Esophagus muscularis mucosa (tissue), 4 donors: ENCODE measurements at regions not wholly inside any gene's neighbourhood (a gene's known extent, or its start where the extent isn't known, plus 50 kb on each side); places are given as distances from the start of the nearest gene placed in this dataset.

Experiments
- DNase-seq: peaks from one replicate; pipeline ENCODE4 v3.0.0-alpha.2; 2017; ENCODE audit errors: extremely low spot score
- H3K27ac ChIP-seq, 4 donors: fragments of 200-600 bp; sonication (generic); replicated peaks in 1 of 4; 1 replicate in 3 of 4; 2 replicates in 1 of 4; pipeline ENCODE4 v1.5.1; 2016 to 2019; ENCODE audit warnings: mild to moderate bottlenecking in 1 of 4
- H3K27me3 ChIP-seq, 4 donors: fragments of 200-600 bp; sonication (generic); one replicate each; pipeline versions ENCODE4 v1.5.1 to v1.6.0; 2016 to 2019
- H3K36me3 ChIP-seq, 4 donors: fragments of 200-600 bp; sonication (generic); one replicate each; pipeline ENCODE4 v1.5.1; 2016 to 2019
- H3K4me1 ChIP-seq, 4 donors: fragments of 200-600 bp; sonication (generic); one replicate each; pipeline ENCODE4 v1.5.1; 2016 to 2019
- H3K4me3 ChIP-seq, 4 donors: fragments of 200-600 bp; sonication (generic); 1 replicate in 2 of 4; 2 replicates in 2 of 4; pipeline ENCODE4 v1.5.1; 2016 to 2019; ENCODE audit warnings: mild to moderate bottlenecking in 4 of 4, moderate library complexity in 1 of 4
- H3K9me3 ChIP-seq, 4 donors: fragments of 200-600 bp; sonication (generic); 1 replicate in 3 of 4; 2 replicates in 1 of 4; pipeline ENCODE4 v1.5.1; 2016 to 2019
- CTCF ChIP-seq, 3 experiments: fragments of 200-600 bp in 2 of 3; fragments of 450-650 bp in 1 of 3; sonication (generic) in 2 of 3; IDR thresholded peaks; one replicate each; pipeline ENCODE4 v1.5.1; 2017 to 2019; ENCODE audit warnings: antibody characterized with exemption in 3 of 3, mild to moderate bottlenecking in 2 of 3, moderate library complexity in 1 of 3
- EP300 ChIP-seq: sonication (generic); formaldehyde crosslinking; IDR thresholded peaks from one replicate; pipeline ENCODE4 v1.6.1; 2017; ENCODE audit warnings: antibody characterized with exemption
- POLR2A ChIP-seq: fragments of 450-650 bp; IDR thresholded peaks from one replicate; pipeline ENCODE4 v1.6.1; 2017; ENCODE audit warnings: antibody characterized with exemption, moderate library complexity, mild to moderate bottlenecking, low read depth
- POLR2AphosphoS5 ChIP-seq, 2 donors: sonication (generic); formaldehyde crosslinking; IDR thresholded peaks; one replicate each; pipeline ENCODE4 v1.6.1; 2017; ENCODE audit warnings: antibody characterized with exemption in 2 of 2
- WGBS: methylation state at CpG from one replicate; pipeline ENCODE4 v1.1.5; 2018; 5-methylcytosine and 5-hydroxymethylcytosine counted together
- intact Hi-C: fragments of 100-400 bp; cut with DNase I; formaldehyde crosslinking; loops from one replicate; pipeline ENCODE4 v1.15.1; 2023

- Histone ChIP-seq H3K27ac (no peak overlapping the region), H3K27me3 (no peaks in the 10 kb centered on the region), H3K36me3 (no peaks in the 10 kb centered on the region), H3K4me3 (no peak overlapping the region), H3K4me1 (no peaks in the 10 kb centered on the region), H3K9me3 (peaks cover 0 to 5% (median 0%) of the 10 kb centered on the region in 4 donors)
- DNase-seq = no peak
- WGBS = 88% methylated on average over 4 of the region's 4 CpGs
- intact Hi-C loops = no loop called here
- TF ChIP-seq EP300 = no peak
- TF ChIP-seq POLR2A = no peak
- no peak for TF ChIP-seq POLR2AphosphoS5 (IDR thresholded peaks at IDR 0.05)
- TF ChIP-seq CTCF (IDR thresholded peaks at IDR 0.05) = no peak
These were observed 208.9 kb downstream of the ZEB2 start for GRCh38 chr2:144310889-144311608.

GRCh38 chr2:144310484-144310883 is 209.4 kb downstream of the ZEB2 start:
- H3K27me3 ChIP-seq = no peaks in the 10 kb centered on the region
- TF ChIP-seq CTCF (IDR thresholded peaks at IDR 0.05) = no peak
- TF ChIP-seq POLR2A = no peak
- TF ChIP-seq POLR2AphosphoS5 (IDR thresholded peaks at IDR 0.05) = no peak
- no peak for TF ChIP-seq EP300
- intact Hi-C loops = no loop called here
- no peaks in the 10 kb centered on the region for H3K4me1 ChIP-seq
- H3K27ac ChIP-seq = no peak overlapping the region
- WGBS = 66% methylated on average over 2 of the region's 2 CpGs
- peaks cover 0 to 7% (median 0%) of the 10 kb centered on the region in 4 donors for H3K9me3 ChIP-seq
- no peaks in the 10 kb centered on the region for H3K36me3 ChIP-seq
- H3K4me3 ChIP-seq = no peak overlapping the region
- DNase-seq = no peak

- TF ChIP-seq POLR2AphosphoS5 (IDR thresholded peaks at IDR 0.05) (no peak), EP300 (no peak), POLR2A (no peak), CTCF (IDR thresholded peaks at IDR 0.05) (no peak)
- H3K36me3 ChIP-seq = no peaks in the 10 kb centered on the region
- H3K27ac ChIP-seq = no peak overlapping the region
- WGBS = 100% methylated on average over 2 of the region's 2 CpGs
- no peaks in the 10 kb centered on the region for H3K27me3 ChIP-seq
- no peaks in the 10 kb centered on the region for H3K4me1 ChIP-seq
- peaks cover 0 to 11% (median 0%) of the 10 kb centered on the region in 4 donors for H3K9me3 ChIP-seq
- H3K4me3 ChIP-seq = no peak overlapping the region
- no peak for DNase-seq
- intact Hi-C loops = no loop called here
These were observed 212.2 kb downstream of the ZEB2 start for GRCh38 chr2:144307711-144308110.

- Histone ChIP-seq H3K27me3 (no peaks in the 10 kb centered on the region), H3K27ac (no peak overlapping the region), H3K4me1 (no peaks in the 10 kb centered on the region), H3K4me3 (no peak overlapping the region), H3K9me3 (peaks cover 0 to 7% (median 0%) of the 10 kb centered on the region in 4 donors), H3K36me3 (no peaks in the 10 kb centered on the region)
- intact Hi-C loops = no loop called here
- 100% methylated on average over 1 of the region's 1 CpG for WGBS
- DNase-seq = no peak
- no peak for TF ChIP-seq POLR2A
- no peak for TF ChIP-seq EP300
- no peak for TF ChIP-seq CTCF (IDR thresholded peaks at IDR 0.05)
- TF ChIP-seq POLR2AphosphoS5 (IDR thresholded peaks at IDR 0.05) = no peak
These were observed 215.7 kb downstream of the ZEB2 start for GRCh38 chr2:144304202-144304601.

GRCh38 chr2:144300632-144301031 is 219.3 kb downstream of the ZEB2 start:
- Histone ChIP-seq H3K9me3 (peaks cover 0 to 6% (median 0%) of the 10 kb centered on the region in 4 donors), H3K27ac (no peak overlapping the region), H3K27me3 (no peaks in the 10 kb centered on the region), H3K4me1 (no peaks in the 10 kb centered on the region), H3K36me3 (no peaks in the 10 kb centered on the region), H3K4me3 (no peak overlapping the region)
- DNase-seq = no peak
- intact Hi-C loops = no loop called here
- TF ChIP-seq POLR2A (no peak), CTCF (IDR thresholded peaks at IDR 0.05) (no peak), EP300 (no peak), POLR2AphosphoS5 (IDR thresholded peaks at IDR 0.05) (no peak)
- 79% methylated on average over 2 of the region's 2 CpGs for WGBS
